SK-N-SH (cell line): ENCODE measurements at regions not wholly inside any gene's neighbourhood (a gene's known extent, or its start where the extent isn't known, plus 50 kb on each side); places are given as distances from the start of the nearest gene placed in this dataset.

ENCODE experiments used
- CTCF ChIA-PET: fragments of 300-600, 350-600 bp; formaldehyde crosslinking; extraction: SDS; loops from one replicate; lab custom pipeline; 2021; lab: Yijun Ruan, JAX
- POLR2A ChIA-PET: fragments of 350-600 bp; sonication (Branson Sonifier 250); formaldehyde crosslinking; extraction: SDS; loops from one replicate; lab custom pipeline; 2020; ENCODE audit warnings: antibody characterized with exemption, inconsistent platforms; lab: Yijun Ruan, JAX
- DNase-seq: peaks from one replicate; pipeline ENCODE4 v3.0.0; 2012
- H2AFZ ChIP-seq: fragments of 200-600 bp; sonication (generic); 2 replicates; pipeline ENCODE4 v1.8.1; 2016; ENCODE audit warnings: antibody characterized with exemption, mild to moderate bottlenecking, low read depth
- H3F3A ChIP-seq: fragments of 200-600 bp; sonication (generic); replicated peaks from 2 replicates; pipeline ENCODE3; 2016; ENCODE audit warnings: antibody characterized with exemption, mild to moderate bottlenecking; ENCODE audit not compliant: insufficient read depth
- H3K27ac ChIP-seq, 2 experiments: fragments of 200-500 bp in 1 of 2; fragments of 200-600 bp in 1 of 2; sonication (Bioruptor generic) in 1 of 2; sonication (generic), shearing (Covaris generic) in 1 of 2; 2 replicates each; pipeline versions ENCODE4 v1.5.1 to v1.6.1; 2014 to 2016; ENCODE audit warnings: low read depth in 2 of 2, inconsistent platforms in 1 of 2, low read length in 1 of 2, mild to moderate bottlenecking in 1 of 2, mixed read lengths in 1 of 2
- H3K27me3 ChIP-seq: fragments of 200-600 bp; sonication (generic), shearing (Covaris generic); 2 replicates; pipeline ENCODE4 v1.6.1; 2016; ENCODE audit warnings: mixed run types; ENCODE audit not compliant: insufficient read depth
- H3K36me3 ChIP-seq, 2 experiments: fragments of 200-500 bp in 1 of 2; fragments of 200-600 bp in 1 of 2; sonication (Bioruptor generic) in 1 of 2; sonication (generic) in 1 of 2; replicated peaks in 1 of 2; 2 replicates each; pipeline versions ENCODE3 to v1.5.1; 2014 to 2016; ENCODE audit warnings: low read length in 1 of 2, mild to moderate bottlenecking in 1 of 2; ENCODE audit not compliant: insufficient read depth in 2 of 2, control insufficient read depth in 1 of 2
- H3K4me1 ChIP-seq, 2 experiments: fragments of 200-500 bp in 1 of 2; fragments of 200-600 bp in 1 of 2; sonication (Bioruptor generic) in 1 of 2; sonication (generic), shearing (Covaris generic) in 1 of 2; 2 replicates each; pipeline versions ENCODE4 v1.5.1 to v1.6.1; 2014 to 2016; ENCODE audit warnings: low read depth in 1 of 2, low read length in 1 of 2, mixed run types in 1 of 2; ENCODE audit not compliant: insufficient read depth in 2 of 2, control insufficient read depth in 1 of 2
- H3K4me2 ChIP-seq: fragments of 200-600 bp; sonication (generic), shearing (Covaris generic); 2 replicates; pipeline ENCODE4 v1.6.1; 2017; ENCODE audit warnings: mixed run types
- H3K4me3 ChIP-seq, 2 experiments: fragments of 200-500 bp in 1 of 2; fragments of 200-600 bp in 1 of 2; sonication (Bioruptor generic) in 1 of 2; sonication (generic), shearing (Covaris generic) in 1 of 2; 2 replicates each; pipeline versions ENCODE4 v1.5.1 to v1.8.1; 2014 to 2016; ENCODE audit warnings: low read depth in 2 of 2, inconsistent platforms in 1 of 2, low read length in 1 of 2, mild to moderate bottlenecking in 1 of 2, mixed read lengths in 1 of 2, moderate library complexity in 1 of 2
- H3K79me2 ChIP-seq: fragments of 200-600 bp; sonication (generic); 2 replicates; pipeline ENCODE4 v1.8.1; 2017; ENCODE audit warnings: mild to moderate bottlenecking; ENCODE audit not compliant: insufficient read depth
- H3K9ac ChIP-seq: fragments of 200-600 bp; sonication (generic); 2 replicates; pipeline ENCODE4 v1.6.1; 2017; ENCODE audit warnings: mixed run types
- H3K9me2 ChIP-seq: fragments of 200-600 bp; sonication (generic); 2 replicates; pipeline ENCODE4 v1.6.1; 2017; ENCODE audit warnings: mixed run types
- H3K9me3 ChIP-seq: fragments of 200-600 bp; sonication (generic); 2 replicates; pipeline ENCODE4 v1.6.1; 2017; ENCODE audit warnings: mixed run types, mild to moderate bottlenecking, moderate library complexity
- H4K20me1 ChIP-seq: fragments of 200-600 bp; sonication (generic); 2 replicates; pipeline ENCODE4 v1.6.1; 2017; ENCODE audit warnings: mild to moderate bottlenecking, mixed run types; ENCODE audit not compliant: insufficient read depth
- CHD2 ChIP-seq: fragments of 150-350 bp; IDR thresholded peaks from 2 replicates; pipeline ENCODE4 v1.6.1; 2018; ENCODE audit warnings: low read length; ENCODE audit not compliant: partially characterized antibody
- EP300 ChIP-seq, 2 experiments: IDR thresholded peaks; 2 replicates each; pipeline versions ENCODE4 v1.4.0 to v1.6.1; 2012; ENCODE audit warnings: borderline replicate concordance in 1 of 2, low read depth in 1 of 2, low read length in 1 of 2
- FOXM1 ChIP-seq: IDR thresholded peaks from 2 replicates; pipeline ENCODE4 v1.4.0; 2012; ENCODE audit warnings: low read depth, mild to moderate bottlenecking
- GABPA ChIP-seq: IDR thresholded peaks from 2 replicates; pipeline ENCODE4 v1.4.0; 2012; ENCODE audit warnings: low read depth, mild to moderate bottlenecking
- GATA2 ChIP-seq: sonication (generic); formaldehyde crosslinking; IDR thresholded peaks from 2 replicates; pipeline ENCODE4 v1.5.0; 2020; ENCODE audit warnings: mild to moderate bottlenecking, missing genetic modification reagents
- IRF3 ChIP-seq: fragments of 150-350 bp; IDR thresholded peaks from 2 replicates; pipeline ENCODE4 v1.6.1; 2016; ENCODE audit warnings: mild to moderate bottlenecking, low read depth, low read length
- JUND ChIP-seq: IDR thresholded peaks from 2 replicates; pipeline ENCODE4 v1.4.0; 2012
- NFIC ChIP-seq: IDR thresholded peaks from 2 replicates; pipeline ENCODE4 v1.4.0; 2012; ENCODE audit warnings: borderline replicate concordance
- POLR2AphosphoS5 ChIP-seq: IDR thresholded peaks from 2 replicates; pipeline ENCODE4 v1.6.1; 2012; ENCODE audit warnings: low read depth, low read length
- REST ChIP-seq: IDR thresholded peaks from 2 replicates; pipeline ENCODE4 v1.6.1; 2012; ENCODE audit warnings: mild to moderate bottlenecking, low read depth, low read length, moderate library complexity
- RFX5 ChIP-seq: IDR thresholded peaks from 2 replicates; pipeline ENCODE4 v1.6.1; 2012; ENCODE audit warnings: mild to moderate bottlenecking, improper control_type of control experiment, low read length
- RXRA ChIP-seq: IDR thresholded peaks from 2 replicates; pipeline ENCODE4 v1.4.0; 2012; ENCODE audit warnings: low read depth, mild to moderate bottlenecking, borderline replicate concordance
- SIN3A ChIP-seq: IDR thresholded peaks from 2 replicates; pipeline ENCODE4 v1.6.1; 2012; ENCODE audit warnings: low read depth, mild to moderate bottlenecking, low read length, moderate library complexity, borderline replicate concordance
- SMC3 ChIP-seq: IDR thresholded peaks from 2 replicates; pipeline ENCODE4 v1.6.1; 2012; ENCODE audit warnings: low read depth, low read length, improper control_type of control experiment
- TAF1 ChIP-seq: IDR thresholded peaks from 2 replicates; pipeline ENCODE4 v1.6.1; 2012; ENCODE audit warnings: low read depth, mild to moderate bottlenecking, low read length, moderate library complexity, borderline replicate concordance
- YY1 ChIP-seq: IDR thresholded peaks from 2 replicates; pipeline ENCODE4 v1.4.0; 2012; ENCODE audit warnings: low read depth, mild to moderate bottlenecking
- ZBTB33 ChIP-seq: IDR thresholded peaks from 2 replicates; pipeline ENCODE4 v1.4.0; 2012; ENCODE audit warnings: low read depth, borderline replicate concordance
- WGBS: methylation state at CpG from one replicate; pipeline ENCODE4 v1.1.6; 2017; ENCODE audit warnings: low lambda C conversion rate; 5-methylcytosine and 5-hydroxymethylcytosine counted together
- TF ChIP-seq, protein P1 (sequence below): fragments of 200-600 bp; sonication (generic); IDR thresholded peaks from 2 replicates; pipeline ENCODE4 v1.6.1; 2017; ENCODE audit warnings: antibody characterized with exemption, mild to moderate bottlenecking, moderate library complexity
- TF ChIP-seq, protein P2 (sequence below): IDR thresholded peaks from 2 replicates; pipeline ENCODE4 v1.4.0; 2012; ENCODE audit warnings: low read depth, borderline replicate concordance

- Histone ChIP-seq H3K4me3 (no peak overlapping the region), H3F3A (no peaks in the 10 kb centered on the region), H2AFZ (no peak overlapping the region), H3K36me3 (no peaks in the 10 kb centered on the region), H3K27ac (no peak overlapping the region), H4K20me1 (no peaks in the 10 kb centered on the region), H3K9me2 (no peaks in the 10 kb centered on the region), H3K9me3 (no peaks in the 10 kb centered on the region), H3K4me1 (peaks cover 0 to 4% of the 10 kb centered on the region in 2 experiments; a peak in 2 of 4 replicates), H3K4me2 (no peak overlapping the region), H3K27me3 (no peaks in the 10 kb centered on the region), H3K9ac (no peak overlapping the region), H3K79me2 (no peaks in the 10 kb centered on the region)
- DNase-seq: no peak
- WGBS: 47% methylated on average over 12 of the region's 12 CpGs
- TF ChIP-seq EP300 (IDR thresholded peaks at IDR 0.05; ENCODE audit: borderline replicate concordance in 1 of 2, low read depth in 1 of 2, low read length in 1 of 2) (no peak), IRF3 (no peak), CHD2 (no peak)
- CTCF ChIA-PET: no interaction called here
- POLR2A ChIA-PET: no interaction called here
Measured at GRCh38 chr7:52753855-52754254, 281.6 kb upstream of the POM121L12 start.

GRCh38 chr7:52752891-52753290 lies 282.5 kb upstream of the POM121L12 start:
- Histone ChIP-seq H3K9me3 (no peaks in the 10 kb centered on the region), H3K27me3 (no peaks in the 10 kb centered on the region), H3K4me2 (no peak overlapping the region)
- TF ChIP-seq SIN3A (no peak), POLR2AphosphoS5 (no peak), RFX5 (no peak), GATA2 (CRISPR knock-in tag) (no peak), TAF1 (no peak), EP300 (IDR thresholded peaks at IDR 0.05; ENCODE audit: borderline replicate concordance in 1 of 2, low read depth in 1 of 2, low read length in 1 of 2) (no peak), GABPA (no peak), RXRA (no peak), YY1 (no peak), ZBTB33 (no peak), REST (no peak), SMC3 (no peak), JUND (no peak), FOXM1 (no peak), NFIC (no peak)
- TF ChIP-seq, protein P1, sequence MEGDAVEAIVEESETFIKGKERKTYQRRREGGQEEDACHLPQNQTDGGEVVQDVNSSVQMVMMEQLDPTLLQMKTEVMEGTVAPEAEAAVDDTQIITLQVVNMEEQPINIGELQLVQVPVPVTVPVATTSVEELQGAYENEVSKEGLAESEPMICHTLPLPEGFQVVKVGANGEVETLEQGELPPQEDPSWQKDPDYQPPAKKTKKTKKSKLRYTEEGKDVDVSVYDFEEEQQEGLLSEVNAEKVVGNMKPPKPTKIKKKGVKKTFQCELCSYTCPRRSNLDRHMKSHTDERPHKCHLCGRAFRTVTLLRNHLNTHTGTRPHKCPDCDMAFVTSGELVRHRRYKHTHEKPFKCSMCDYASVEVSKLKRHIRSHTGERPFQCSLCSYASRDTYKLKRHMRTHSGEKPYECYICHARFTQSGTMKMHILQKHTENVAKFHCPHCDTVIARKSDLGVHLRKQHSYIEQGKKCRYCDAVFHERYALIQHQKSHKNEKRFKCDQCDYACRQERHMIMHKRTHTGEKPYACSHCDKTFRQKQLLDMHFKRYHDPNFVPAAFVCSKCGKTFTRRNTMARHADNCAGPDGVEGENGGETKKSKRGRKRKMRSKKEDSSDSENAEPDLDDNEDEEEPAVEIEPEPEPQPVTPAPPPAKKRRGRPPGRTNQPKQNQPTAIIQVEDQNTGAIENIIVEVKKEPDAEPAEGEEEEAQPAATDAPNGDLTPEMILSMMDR: no peak
- TF ChIP-seq, protein P2, sequence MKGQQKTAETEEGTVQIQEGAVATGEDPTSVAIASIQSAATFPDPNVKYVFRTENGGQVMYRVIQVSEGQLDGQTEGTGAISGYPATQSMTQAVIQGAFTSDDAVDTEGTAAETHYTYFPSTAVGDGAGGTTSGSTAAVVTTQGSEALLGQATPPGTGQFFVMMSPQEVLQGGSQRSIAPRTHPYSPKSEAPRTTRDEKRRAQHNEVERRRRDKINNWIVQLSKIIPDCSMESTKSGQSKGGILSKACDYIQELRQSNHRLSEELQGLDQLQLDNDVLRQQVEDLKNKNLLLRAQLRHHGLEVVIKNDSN: no peak
- TF ChIP-seq, all 33 proteins: peak for 0
- Histone ChIP-seq H3K4me1 (no peaks in the 10 kb centered on the region; a peak in 1 of 4 replicates), H3K27ac (no peak overlapping the region), H4K20me1 (no peaks in the 10 kb centered on the region), H3K4me3 (no peak overlapping the region), H3K36me3 (no peaks in the 10 kb centered on the region), H3K9ac (no peak overlapping the region), H3K9me2 (no peaks in the 10 kb centered on the region), H3K79me2 (no peaks in the 10 kb centered on the region), H3F3A (no peaks in the 10 kb centered on the region), H2AFZ (no peak overlapping the region)
- 44% methylated on average over 4 of the region's 4 CpGs for WGBS
- DNase-seq: no peak
- CTCF ChIA-PET: no interaction called here
- POLR2A ChIA-PET: no interaction called here
